PC-9 (cell line): ENCODE measurements at regions not wholly inside any gene's neighbourhood (a gene's known extent, or its start where the extent isn't known, plus 50 kb on each side); places are given as distances from the start of the nearest gene placed in this dataset.

ENCODE experiments used
- BruUV-seq: library from RNA; stranded (reverse); fragments of 400-500 nt; replicated peaks from 2 replicates; lab custom pipeline; 2021; lab: Mats Ljungman, UMichigan
- CTCF ChIA-PET: fragments of 300-600 bp; sonication (Branson Sonifier 250); formaldehyde crosslinking; loops from one replicate; lab custom pipeline; 2022; ENCODE audit warnings: antibody characterized with exemption; lab: Charles Lee
- POLR2A ChIA-PET: fragments of 300-600 bp; sonication (Branson Sonifier 250); formaldehyde crosslinking; loops from one replicate; lab custom pipeline; 2022; ENCODE audit warnings: antibody characterized with exemption; ENCODE audit not compliant: unreplicated experiment; lab: Charles Lee
- DNase-seq, 2 experiments: peaks; one replicate each; pipeline versions ENCODE4 v3.0.0 to v3.0.0-alpha.2; 2015 to 2022; ENCODE audit warnings: mixed read lengths in 1 of 2
- H2AFZ ChIP-seq: fragments of 200-600 bp; sonication (generic); 2 replicates; pipeline ENCODE4 v1.8.1; 2017; ENCODE audit warnings: antibody characterized with exemption
- H3F3A ChIP-seq: fragments of 200-600 bp; sonication (generic); 2 replicates; pipeline ENCODE4 v1.8.1; 2017; ENCODE audit warnings: antibody characterized with exemption, mild to moderate bottlenecking, low read depth; ENCODE audit not compliant: insufficient read depth
- H3K27ac ChIP-seq: fragments of 200-600 bp; sonication (generic); 2 replicates; pipeline ENCODE4 v1.6.1; 2016; ENCODE audit warnings: mixed run types
- H3K27me3 ChIP-seq: fragments of 200-600 bp; sonication (generic); 2 replicates; pipeline ENCODE4 v1.6.1; 2016; ENCODE audit warnings: low read depth, mixed run types; ENCODE audit not compliant: insufficient read depth
- H3K36me3 ChIP-seq: fragments of 200-600 bp; sonication (generic); 2 replicates; pipeline ENCODE4 v1.6.1; 2016; ENCODE audit warnings: low read depth, mixed run types
- H3K4me1 ChIP-seq: fragments of 200-600 bp; sonication (generic); replicated peaks from 2 replicates; pipeline ENCODE4 v1.6.1; 2016; ENCODE audit warnings: mixed run types; ENCODE audit not compliant: insufficient read depth
- H3K4me2 ChIP-seq: fragments of 200-600 bp; sonication (generic); 2 replicates; pipeline ENCODE4 v1.6.1; 2017; ENCODE audit warnings: mixed run types
- H3K4me3 ChIP-seq: fragments of 200-600 bp; sonication (generic); 2 replicates; pipeline ENCODE4 v1.6.1; 2016; ENCODE audit warnings: mixed run types
- H3K79me2 ChIP-seq: fragments of 200-600 bp; sonication (generic); 2 replicates; pipeline ENCODE4 v1.6.1; 2017; ENCODE audit warnings: low read depth, mixed run types
- H3K9me2 ChIP-seq: fragments of 200-600 bp; sonication (generic); 2 replicates; pipeline ENCODE4 v1.8.1; 2017; ENCODE audit warnings: mild to moderate bottlenecking; ENCODE audit not compliant: insufficient read depth
- H3K9me3 ChIP-seq: fragments of 200-600 bp; sonication (generic); 2 replicates; pipeline ENCODE4 v1.8.1; 2016; ENCODE audit warnings: low read depth; ENCODE audit not compliant: insufficient read depth
- H4K20me1 ChIP-seq: fragments of 200-600 bp; sonication (generic); 2 replicates; pipeline ENCODE4 v1.8.1; 2017; ENCODE audit not compliant: insufficient read depth
- EZH2 ChIP-seq: fragments of 200-600 bp; sonication (generic); IDR thresholded peaks from 2 replicates; pipeline ENCODE4 v1.8.0; 2017; ENCODE audit warnings: antibody characterized with exemption, low read depth
- intact Hi-C: fragments of 100-400 bp; cut with micrococcal nuclease; formaldehyde crosslinking; loops from one replicate; pipeline ENCODE4 v1.10.0; 2022; ENCODE audit not compliant: unreplicated experiment
- TF ChIP-seq, protein P1 (sequence below): fragments of 200-600 bp; sonication (generic); conservative IDR thresholded peaks from 2 replicates; pipeline ENCODE4 v1.6.1; 2017; ENCODE audit warnings: mixed run types, antibody characterized with exemption, mild to moderate bottlenecking, moderate library complexity

DNA sequence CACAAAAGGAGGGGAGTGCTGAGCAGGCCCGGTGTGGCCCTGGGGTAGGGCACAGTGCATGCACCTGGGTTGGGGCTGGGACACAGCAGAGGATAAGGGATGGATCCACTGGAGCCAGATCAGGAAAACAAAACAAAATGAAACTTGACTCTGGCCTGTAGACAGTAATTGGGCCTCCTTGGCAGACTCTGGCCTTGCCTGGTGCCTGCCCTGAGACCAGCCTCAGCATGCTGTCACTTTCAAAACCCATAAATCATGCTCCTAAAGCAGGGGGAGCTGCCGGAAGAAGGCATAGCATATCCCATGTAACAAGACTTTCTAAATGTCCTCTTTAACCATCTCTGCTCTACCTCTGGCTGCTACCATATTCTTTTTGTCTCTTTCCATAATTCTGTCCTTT is 61.1 kb upstream of the IGFBP5 start:
- Histone ChIP-seq H3K4me2 (no peak overlapping the region), H2AFZ (no peak overlapping the region), H3K9me2 (no peaks in the 10 kb centered on the region), H3K27me3 (peaks cover 15% of the 10 kb centered on the region), H4K20me1 (no peaks in the 10 kb centered on the region), H3K4me3 (no peak overlapping the region), H3K9me3 (no peaks in the 10 kb centered on the region), H3K27ac (no peak overlapping the region), H3K79me2 (no peaks in the 10 kb centered on the region), H3F3A (no peaks in the 10 kb centered on the region), H3K4me1 (no peaks in the 10 kb centered on the region), H3K36me3 (no peaks in the 10 kb centered on the region)
- ChIA-PET POLR2A (no interaction called here), CTCF (no interaction called here)
- intact Hi-C loops, result no loop called here
- no peak for DNase-seq
- TF ChIP-seq EZH2, result no peak
- TF ChIP-seq, protein P1, sequence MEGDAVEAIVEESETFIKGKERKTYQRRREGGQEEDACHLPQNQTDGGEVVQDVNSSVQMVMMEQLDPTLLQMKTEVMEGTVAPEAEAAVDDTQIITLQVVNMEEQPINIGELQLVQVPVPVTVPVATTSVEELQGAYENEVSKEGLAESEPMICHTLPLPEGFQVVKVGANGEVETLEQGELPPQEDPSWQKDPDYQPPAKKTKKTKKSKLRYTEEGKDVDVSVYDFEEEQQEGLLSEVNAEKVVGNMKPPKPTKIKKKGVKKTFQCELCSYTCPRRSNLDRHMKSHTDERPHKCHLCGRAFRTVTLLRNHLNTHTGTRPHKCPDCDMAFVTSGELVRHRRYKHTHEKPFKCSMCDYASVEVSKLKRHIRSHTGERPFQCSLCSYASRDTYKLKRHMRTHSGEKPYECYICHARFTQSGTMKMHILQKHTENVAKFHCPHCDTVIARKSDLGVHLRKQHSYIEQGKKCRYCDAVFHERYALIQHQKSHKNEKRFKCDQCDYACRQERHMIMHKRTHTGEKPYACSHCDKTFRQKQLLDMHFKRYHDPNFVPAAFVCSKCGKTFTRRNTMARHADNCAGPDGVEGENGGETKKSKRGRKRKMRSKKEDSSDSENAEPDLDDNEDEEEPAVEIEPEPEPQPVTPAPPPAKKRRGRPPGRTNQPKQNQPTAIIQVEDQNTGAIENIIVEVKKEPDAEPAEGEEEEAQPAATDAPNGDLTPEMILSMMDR, result no peak
- BruUV-seq, result no TSS peak

DNA sequence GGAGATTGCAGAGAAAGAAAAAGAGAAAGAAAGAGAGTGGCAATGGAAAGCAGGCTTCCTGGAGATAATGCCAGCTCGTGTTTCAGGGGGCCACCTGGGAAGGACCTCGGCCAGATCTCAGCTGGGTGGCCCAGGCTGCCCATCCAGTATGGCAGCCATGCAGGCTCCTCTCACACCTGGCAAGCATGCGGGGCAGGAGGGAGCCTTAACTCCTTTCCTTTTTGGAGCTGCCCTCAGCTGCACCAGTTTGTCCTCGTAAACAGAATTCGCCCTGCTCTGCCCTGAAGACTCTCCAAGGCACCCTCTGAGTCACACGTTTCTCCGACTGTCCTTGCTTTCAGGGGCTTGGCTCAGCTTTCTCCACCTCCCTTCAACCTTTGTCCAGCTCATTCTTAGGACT is 59.5 kb upstream of the IGFBP5 start:
- no peaks in the 10 kb centered on the region for H3K9me2 ChIP-seq
- H4K20me1 ChIP-seq, result no peaks in the 10 kb centered on the region
- CTCF ChIA-PET, result no interaction called here
- H3K36me3 ChIP-seq, result no peaks in the 10 kb centered on the region
- no peak for DNase-seq
- no peaks in the 10 kb centered on the region for H3K79me2 ChIP-seq
- intact Hi-C loops, result no loop called here
- no peaks in the 10 kb centered on the region for H3F3A ChIP-seq
- POLR2A ChIA-PET, result no interaction called here
- H3K27me3 ChIP-seq, result peaks cover 22% of the 10 kb centered on the region
- H3K9me3 ChIP-seq, result no peaks in the 10 kb centered on the region
- H3K4me3 ChIP-seq, result no peak overlapping the region
- no peaks in the 10 kb centered on the region for H3K4me1 ChIP-seq
- BruUV-seq, result no TSS peak
- H2AFZ ChIP-seq, result no peak overlapping the region
- TF ChIP-seq EZH2, result no peak
- TF ChIP-seq, protein P1, result no peak
- no peak overlapping the region for H3K27ac ChIP-seq
- H3K4me2 ChIP-seq, result no peak overlapping the region

DNA sequence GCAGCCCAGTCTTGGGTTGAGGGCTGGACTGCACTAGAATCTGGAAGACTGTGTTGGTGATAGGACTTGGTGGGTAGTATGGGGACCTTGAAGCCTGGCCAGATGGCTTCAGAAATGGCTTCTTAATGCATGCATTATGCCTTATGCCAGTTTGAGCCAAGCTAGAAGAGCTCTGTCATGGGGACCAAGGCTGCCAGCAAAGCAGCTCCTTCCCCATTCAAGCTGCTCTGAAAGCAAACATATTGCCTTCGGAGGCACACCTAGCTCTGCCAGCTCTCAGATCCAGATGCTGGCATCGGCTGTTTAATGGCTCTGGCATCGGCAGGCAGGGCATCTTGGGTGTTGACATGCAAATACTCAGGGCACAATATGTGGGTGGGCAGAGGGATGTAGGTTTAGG is 59.0 kb upstream of the IGFBP5 start:
- Histone ChIP-seq H2AFZ (no peak overlapping the region), H3K9me2 (no peaks in the 10 kb centered on the region), H4K20me1 (no peaks in the 10 kb centered on the region), H3K27me3 (peaks cover 22% of the 10 kb centered on the region), H3K9me3 (no peaks in the 10 kb centered on the region), H3K79me2 (no peaks in the 10 kb centered on the region), H3F3A (no peaks in the 10 kb centered on the region), H3K4me1 (no peaks in the 10 kb centered on the region), H3K4me2 (no peak overlapping the region), H3K4me3 (no peak overlapping the region), H3K36me3 (no peaks in the 10 kb centered on the region), H3K27ac (no peak overlapping the region)
- BruUV-seq, result no TSS peak
- ChIA-PET CTCF (no interaction called here), POLR2A (no interaction called here)
- no peak for DNase-seq
- intact Hi-C loops, result no loop called here
- no peak for TF ChIP-seq EZH2
- TF ChIP-seq, protein P1, result no peak
